ENCODE measurements at regions not wholly inside any gene's neighbourhood (a gene's known extent, or its start where the extent isn't known, plus 50 kb on each side); places are given as distances from the start of the nearest gene placed in this dataset.

DNA sequence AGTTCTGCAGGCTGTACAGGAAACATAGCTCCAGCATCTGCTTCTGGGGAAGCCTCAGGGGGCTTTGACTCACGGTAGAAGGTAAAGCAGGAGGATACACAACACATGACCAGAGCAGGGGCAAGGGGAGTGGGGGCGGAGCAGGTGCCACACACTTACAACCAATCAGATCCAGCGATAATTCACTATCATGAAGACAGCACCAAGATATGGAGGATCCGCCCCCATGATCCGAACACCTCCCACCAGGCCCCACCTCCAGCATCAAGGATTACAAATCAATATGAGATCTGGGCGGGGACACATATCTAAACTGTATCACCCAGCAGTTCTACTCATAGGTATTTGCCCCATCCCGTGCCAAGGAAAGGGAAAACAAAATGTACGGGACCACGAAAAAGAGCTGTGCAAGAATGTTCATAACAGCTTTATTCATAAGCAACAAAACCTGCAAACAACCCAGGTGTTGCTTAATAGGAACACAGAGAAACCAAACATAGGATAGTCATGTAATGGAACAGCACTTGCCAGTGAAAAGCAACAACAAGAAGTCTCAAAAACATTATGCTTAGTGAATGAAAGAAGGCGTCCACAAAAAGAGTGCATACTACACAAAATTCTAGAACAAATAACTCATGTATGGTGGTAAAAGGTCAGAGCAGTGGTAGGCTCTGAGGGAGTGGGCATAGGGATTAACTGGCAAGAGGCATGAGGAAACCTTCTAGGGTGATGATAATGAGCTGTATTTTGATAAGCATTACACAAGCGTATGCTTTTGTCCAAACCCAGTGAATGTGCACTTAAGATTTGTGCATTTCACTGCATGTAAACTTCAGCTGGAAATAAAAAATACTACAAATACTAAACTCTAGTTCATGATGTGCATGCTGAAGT, 130.9 kb upstream of the FAM9B start:
- ChIA-PET CTCF (no interaction called here), POLR2A (no interaction called here)
- TF ChIP-seq ZNF202 (tag by site-specific recombination; IDR thresholded peaks at IDR 0.05; ENCODE audit: borderline replicate concordance), result no peak
- no peak for TF ChIP-seq ZNF148 (tag by site-specific recombination; IDR thresholded peaks at IDR 0.05; ENCODE audit: borderline replicate concordance)
- Histone ChIP-seq H3K4me3 (ENCODE audit: low read depth, low read length) (no peak overlapping the region), H3K36me3 (ENCODE audit: control insufficient read depth in 2 of 2, insufficient read depth in 1 of 2, low read length in 2 of 2) (no peaks in the 10 kb centered on the region), H3K4me1 (ENCODE audit: control insufficient read depth, insufficient read depth, low read length) (no peaks in the 10 kb centered on the region; the same call in 1 of the 2 replicates), H3K27ac (ENCODE audit: extremely low read depth, low read depth, low read length) (no peak overlapping the region), H3K9me3 (ENCODE audit: control insufficient read depth, insufficient read depth, low read depth, low read length) (no peaks in the 10 kb centered on the region)

DNA sequence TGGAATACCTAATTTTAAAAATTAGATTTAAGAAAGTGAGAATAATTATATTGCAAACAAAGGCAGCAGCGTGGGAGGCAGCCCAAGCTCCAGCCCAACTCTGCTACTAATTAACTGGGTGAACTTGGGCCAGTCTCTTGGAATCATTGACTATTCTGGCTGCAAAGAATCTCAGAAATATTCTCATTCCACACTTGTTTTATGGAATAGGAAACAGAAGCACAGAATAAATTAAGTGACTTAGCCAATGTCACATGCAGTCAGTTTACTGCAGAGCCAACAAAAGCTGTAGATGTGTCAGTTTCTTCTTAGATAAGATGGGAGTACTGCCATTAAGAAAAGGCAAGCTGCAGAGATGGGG, 132.6 kb upstream of the FAM9B start:
- Histone ChIP-seq H3K27ac (ENCODE audit: extremely low read depth, low read depth, low read length) (no peak overlapping the region), H3K4me1 (ENCODE audit: control insufficient read depth, insufficient read depth, low read length) (no peaks in the 10 kb centered on the region; the same call in 1 of the 2 replicates), H3K4me3 (ENCODE audit: low read depth, low read length) (no peak overlapping the region), H3K9me3 (ENCODE audit: control insufficient read depth, insufficient read depth, low read depth, low read length) (no peaks in the 10 kb centered on the region), H3K36me3 (ENCODE audit: control insufficient read depth in 2 of 2, insufficient read depth in 1 of 2, low read length in 2 of 2) (no peaks in the 10 kb centered on the region)
- POLR2A ChIA-PET, result no interaction called here
- CTCF ChIA-PET, result interaction anchor here (0.6 kb wide), 1 partner anchor 427 kb away, joined by 4 read pairs; no protein-coding TSS in a partner anchor
- TF ChIP-seq HOXC10 (CRISPR knock-in tag; IDR thresholded peaks at IDR 0.05) (no peak), ZNF366 (tag by site-specific recombination; conservative IDR thresholded peaks at IDR 0.05) (no peak), ZNF16 (tag by site-specific recombination; IDR thresholded peaks at IDR 0.05; ENCODE audit: low read depth) (no peak), ZNF24 (tag by site-specific recombination; IDR thresholded peaks at IDR 0.05) (no peak), ZNF580 (tag by site-specific recombination; IDR thresholded peaks at IDR 0.05) (no peak), ZNF660 (tag by site-specific recombination; IDR thresholded peaks at IDR 0.05) (no peak), ZNF529 (tag by site-specific recombination; IDR thresholded peaks at IDR 0.05; ENCODE audit: insufficient replicate concordance) (no peak), ZNF571 (tag by site-specific recombination; IDR thresholded peaks at IDR 0.05) (no peak), ZNF558 (tag by site-specific recombination; IDR thresholded peaks at IDR 0.05) (no peak), ZNF157 (tag by site-specific recombination; IDR thresholded peaks at IDR 0.05) (no peak), ZBTB26 (tag by site-specific recombination; optimal IDR thresholded peaks at IDR 0.05) (no peak), MEIS1 (CRISPR knock-in tag; IDR thresholded peaks at IDR 0.05; ENCODE audit: borderline replicate concordance) (no peak), MZF1 (tag by site-specific recombination; IDR thresholded peaks at IDR 0.05; ENCODE audit: borderline replicate concordance) (no peak), KLF16 (tag by site-specific recombination; IDR thresholded peaks at IDR 0.05) (no peak), ZNF645 (tag by site-specific recombination; IDR thresholded peaks at IDR 0.05) (no peak), SP3 (tag by site-specific recombination; IDR thresholded peaks at IDR 0.05) (no peak)
- TF ChIP-seq, protein P1, sequence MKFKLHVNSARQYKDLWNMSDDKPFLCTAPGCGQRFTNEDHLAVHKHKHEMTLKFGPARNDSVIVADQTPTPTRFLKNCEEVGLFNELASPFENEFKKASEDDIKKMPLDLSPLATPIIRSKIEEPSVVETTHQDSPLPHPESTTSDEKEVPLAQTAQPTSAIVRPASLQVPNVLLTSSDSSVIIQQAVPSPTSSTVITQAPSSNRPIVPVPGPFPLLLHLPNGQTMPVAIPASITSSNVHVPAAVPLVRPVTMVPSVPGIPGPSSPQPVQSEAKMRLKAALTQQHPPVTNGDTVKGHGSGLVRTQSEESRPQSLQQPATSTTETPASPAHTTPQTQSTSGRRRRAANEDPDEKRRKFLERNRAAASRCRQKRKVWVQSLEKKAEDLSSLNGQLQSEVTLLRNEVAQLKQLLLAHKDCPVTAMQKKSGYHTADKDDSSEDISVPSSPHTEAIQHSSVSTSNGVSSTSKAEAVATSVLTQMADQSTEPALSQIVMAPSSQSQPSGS (tag by site-specific recombination; IDR thresholded peaks at IDR 0.05; ENCODE audit: low read depth), result no peak
- TF ChIP-seq, protein P2, sequence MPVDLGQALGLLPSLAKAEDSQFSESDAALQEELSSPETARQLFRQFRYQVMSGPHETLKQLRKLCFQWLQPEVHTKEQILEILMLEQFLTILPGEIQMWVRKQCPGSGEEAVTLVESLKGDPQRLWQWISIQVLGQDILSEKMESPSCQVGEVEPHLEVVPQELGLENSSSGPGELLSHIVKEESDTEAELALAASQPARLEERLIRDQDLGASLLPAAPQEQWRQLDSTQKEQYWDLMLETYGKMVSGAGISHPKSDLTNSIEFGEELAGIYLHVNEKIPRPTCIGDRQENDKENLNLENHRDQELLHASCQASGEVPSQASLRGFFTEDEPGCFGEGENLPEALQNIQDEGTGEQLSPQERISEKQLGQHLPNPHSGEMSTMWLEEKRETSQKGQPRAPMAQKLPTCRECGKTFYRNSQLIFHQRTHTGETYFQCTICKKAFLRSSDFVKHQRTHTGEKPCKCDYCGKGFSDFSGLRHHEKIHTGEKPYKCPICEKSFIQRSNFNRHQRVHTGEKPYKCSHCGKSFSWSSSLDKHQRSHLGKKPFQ (tag by site-specific recombination; IDR thresholded peaks at IDR 0.05), result no peak
- TF ChIP-seq, protein P3, sequence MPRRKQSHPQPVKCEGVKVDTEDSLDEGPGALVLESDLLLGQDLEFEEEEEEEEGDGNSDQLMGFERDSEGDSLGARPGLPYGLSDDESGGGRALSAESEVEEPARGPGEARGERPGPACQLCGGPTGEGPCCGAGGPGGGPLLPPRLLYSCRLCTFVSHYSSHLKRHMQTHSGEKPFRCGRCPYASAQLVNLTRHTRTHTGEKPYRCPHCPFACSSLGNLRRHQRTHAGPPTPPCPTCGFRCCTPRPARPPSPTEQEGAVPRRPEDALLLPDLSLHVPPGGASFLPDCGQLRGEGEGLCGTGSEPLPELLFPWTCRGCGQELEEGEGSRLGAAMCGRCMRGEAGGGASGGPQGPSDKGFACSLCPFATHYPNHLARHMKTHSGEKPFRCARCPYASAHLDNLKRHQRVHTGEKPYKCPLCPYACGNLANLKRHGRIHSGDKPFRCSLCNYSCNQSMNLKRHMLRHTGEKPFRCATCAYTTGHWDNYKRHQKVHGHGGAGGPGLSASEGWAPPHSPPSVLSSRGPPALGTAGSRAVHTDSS (tag by site-specific recombination; IDR thresholded peaks at IDR 0.05), result no peak
